ENCODE measurements at regions not wholly inside any gene's neighbourhood (a gene's known extent, or its start where the extent isn't known, plus 50 kb on each side); places are given as distances from the start of the nearest gene placed in this dataset.

DNA sequence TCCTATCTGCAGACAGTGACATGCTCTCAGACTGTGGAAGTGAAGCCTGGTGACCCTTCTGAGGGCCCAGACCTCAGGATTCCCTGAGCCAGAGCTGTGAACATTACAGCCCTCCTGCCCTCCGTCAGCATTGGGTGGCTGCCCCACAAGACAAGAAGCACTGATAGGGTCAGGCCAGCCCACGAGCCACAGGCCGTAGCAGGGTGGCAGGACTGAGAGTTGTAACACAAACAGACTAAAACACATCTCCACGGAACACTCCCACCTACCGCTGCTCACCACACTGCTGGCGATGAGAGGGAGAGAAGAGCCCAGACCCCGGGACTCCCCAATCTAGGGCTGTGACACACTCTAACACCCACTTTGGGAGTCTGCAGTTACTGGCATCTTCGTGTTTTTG is 264.8 kb upstream of the FSIP2 start:
- ChIA-PET POLR2A (no interaction called here), CTCF (no interaction called here)
- H3K9me3 Mint-ChIP-seq, result peaks cover 5% of the 10 kb centered on the region
- TF ChIP-seq TEAD4 (CRISPR knock-in tag; IDR thresholded peaks at IDR 0.05) (no peak), GRHL2 (CRISPR knock-in tag; IDR thresholded peaks at IDR 0.05; ENCODE audit: insufficient replicate concordance, severe bottlenecking) (no peak), ETV6 (CRISPR knock-in tag; IDR thresholded peaks at IDR 0.05) (no peak), ZNF121 (CRISPR knock-in tag; IDR thresholded peaks at IDR 0.05) (no peak), ESRRA (CRISPR knock-in tag; IDR thresholded peaks at IDR 0.05; ENCODE audit: borderline replicate concordance) (no peak), ZNF416 (CRISPR knock-in tag; IDR thresholded peaks at IDR 0.05) (no peak)
- TF ChIP-seq, protein P1, sequence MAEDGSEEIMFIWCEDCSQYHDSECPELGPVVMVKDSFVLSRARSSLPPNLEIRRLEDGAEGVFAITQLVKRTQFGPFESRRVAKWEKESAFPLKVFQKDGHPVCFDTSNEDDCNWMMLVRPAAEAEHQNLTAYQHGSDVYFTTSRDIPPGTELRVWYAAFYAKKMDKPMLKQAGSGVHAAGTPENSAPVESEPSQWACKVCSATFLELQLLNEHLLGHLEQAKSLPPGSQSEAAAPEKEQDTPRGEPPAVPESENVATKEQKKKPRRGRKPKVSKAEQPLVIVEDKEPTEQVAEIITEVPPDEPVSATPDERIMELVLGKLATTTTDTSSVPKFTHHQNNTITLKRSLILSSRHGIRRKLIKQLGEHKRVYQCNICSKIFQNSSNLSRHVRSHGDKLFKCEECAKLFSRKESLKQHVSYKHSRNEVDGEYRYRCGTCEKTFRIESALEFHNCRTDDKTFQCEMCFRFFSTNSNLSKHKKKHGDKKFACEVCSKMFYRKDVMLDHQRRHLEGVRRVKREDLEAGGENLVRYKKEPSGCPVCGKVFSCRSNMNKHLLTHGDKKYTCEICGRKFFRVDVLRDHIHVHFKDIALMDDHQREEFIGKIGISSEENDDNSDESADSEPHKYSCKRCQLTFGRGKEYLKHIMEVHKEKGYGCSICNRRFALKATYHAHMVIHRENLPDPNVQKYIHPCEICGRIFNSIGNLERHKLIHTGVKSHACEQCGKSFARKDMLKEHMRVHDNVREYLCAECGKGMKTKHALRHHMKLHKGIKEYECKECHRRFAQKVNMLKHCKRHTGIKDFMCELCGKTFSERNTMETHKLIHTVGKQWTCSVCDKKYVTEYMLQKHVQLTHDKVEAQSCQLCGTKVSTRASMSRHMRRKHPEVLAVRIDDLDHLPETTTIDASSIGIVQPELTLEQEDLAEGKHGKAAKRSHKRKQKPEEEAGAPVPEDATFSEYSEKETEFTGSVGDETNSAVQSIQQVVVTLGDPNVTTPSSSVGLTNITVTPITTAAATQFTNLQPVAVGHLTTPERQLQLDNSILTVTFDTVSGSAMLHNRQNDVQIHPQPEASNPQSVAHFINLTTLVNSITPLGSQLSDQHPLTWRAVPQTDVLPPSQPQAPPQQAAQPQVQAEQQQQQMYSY (CRISPR knock-in tag; IDR thresholded peaks at IDR 0.05), result no peak
- TF ChIP-seq, protein P2, sequence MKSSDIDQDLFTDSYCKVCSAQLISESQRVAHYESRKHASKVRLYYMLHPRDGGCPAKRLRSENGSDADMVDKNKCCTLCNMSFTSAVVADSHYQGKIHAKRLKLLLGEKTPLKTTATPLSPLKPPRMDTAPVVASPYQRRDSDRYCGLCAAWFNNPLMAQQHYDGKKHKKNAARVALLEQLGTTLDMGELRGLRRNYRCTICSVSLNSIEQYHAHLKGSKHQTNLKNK (CRISPR knock-in tag; IDR thresholded peaks at IDR 0.05), result no peak
- TF ChIP-seq, protein P3, sequence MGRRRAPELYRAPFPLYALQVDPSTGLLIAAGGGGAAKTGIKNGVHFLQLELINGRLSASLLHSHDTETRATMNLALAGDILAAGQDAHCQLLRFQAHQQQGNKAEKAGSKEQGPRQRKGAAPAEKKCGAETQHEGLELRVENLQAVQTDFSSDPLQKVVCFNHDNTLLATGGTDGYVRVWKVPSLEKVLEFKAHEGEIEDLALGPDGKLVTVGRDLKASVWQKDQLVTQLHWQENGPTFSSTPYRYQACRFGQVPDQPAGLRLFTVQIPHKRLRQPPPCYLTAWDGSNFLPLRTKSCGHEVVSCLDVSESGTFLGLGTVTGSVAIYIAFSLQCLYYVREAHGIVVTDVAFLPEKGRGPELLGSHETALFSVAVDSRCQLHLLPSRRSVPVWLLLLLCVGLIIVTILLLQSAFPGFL (CRISPR knock-in tag; IDR thresholded peaks at IDR 0.05; ENCODE audit: borderline replicate concordance), result no peak
- TF ChIP-seq, protein P4, sequence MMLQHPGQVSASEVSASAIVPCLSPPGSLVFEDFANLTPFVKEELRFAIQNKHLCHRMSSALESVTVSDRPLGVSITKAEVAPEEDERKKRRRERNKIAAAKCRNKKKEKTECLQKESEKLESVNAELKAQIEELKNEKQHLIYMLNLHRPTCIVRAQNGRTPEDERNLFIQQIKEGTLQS (CRISPR knock-in tag; conservative IDR thresholded peaks at IDR 0.05), result no peak
- TF ChIP-seq, protein P5, sequence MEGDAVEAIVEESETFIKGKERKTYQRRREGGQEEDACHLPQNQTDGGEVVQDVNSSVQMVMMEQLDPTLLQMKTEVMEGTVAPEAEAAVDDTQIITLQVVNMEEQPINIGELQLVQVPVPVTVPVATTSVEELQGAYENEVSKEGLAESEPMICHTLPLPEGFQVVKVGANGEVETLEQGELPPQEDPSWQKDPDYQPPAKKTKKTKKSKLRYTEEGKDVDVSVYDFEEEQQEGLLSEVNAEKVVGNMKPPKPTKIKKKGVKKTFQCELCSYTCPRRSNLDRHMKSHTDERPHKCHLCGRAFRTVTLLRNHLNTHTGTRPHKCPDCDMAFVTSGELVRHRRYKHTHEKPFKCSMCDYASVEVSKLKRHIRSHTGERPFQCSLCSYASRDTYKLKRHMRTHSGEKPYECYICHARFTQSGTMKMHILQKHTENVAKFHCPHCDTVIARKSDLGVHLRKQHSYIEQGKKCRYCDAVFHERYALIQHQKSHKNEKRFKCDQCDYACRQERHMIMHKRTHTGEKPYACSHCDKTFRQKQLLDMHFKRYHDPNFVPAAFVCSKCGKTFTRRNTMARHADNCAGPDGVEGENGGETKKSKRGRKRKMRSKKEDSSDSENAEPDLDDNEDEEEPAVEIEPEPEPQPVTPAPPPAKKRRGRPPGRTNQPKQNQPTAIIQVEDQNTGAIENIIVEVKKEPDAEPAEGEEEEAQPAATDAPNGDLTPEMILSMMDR (IDR thresholded peaks at IDR 0.05), result no peak
- H3K4me3 Mint-ChIP-seq, result no peak overlapping the region
- H3K36me3 Mint-ChIP-seq, result peaks cover 12% of the 10 kb centered on the region
- ATAC-seq (peak; percentile 24), DNase-seq (ENCODE audit: low spot score) (no peak)
- H3K4me1 Mint-ChIP-seq, result peaks cover 33% of the 10 kb centered on the region
- H3K27me3 Mint-ChIP-seq (ENCODE audit: low read depth), result no peaks in the 10 kb centered on the region
- H3K27ac Mint-ChIP-seq, result 0 out of 2 replicates have a peak overlapping the region, but pooled peaks have one; percentile 43

DNA sequence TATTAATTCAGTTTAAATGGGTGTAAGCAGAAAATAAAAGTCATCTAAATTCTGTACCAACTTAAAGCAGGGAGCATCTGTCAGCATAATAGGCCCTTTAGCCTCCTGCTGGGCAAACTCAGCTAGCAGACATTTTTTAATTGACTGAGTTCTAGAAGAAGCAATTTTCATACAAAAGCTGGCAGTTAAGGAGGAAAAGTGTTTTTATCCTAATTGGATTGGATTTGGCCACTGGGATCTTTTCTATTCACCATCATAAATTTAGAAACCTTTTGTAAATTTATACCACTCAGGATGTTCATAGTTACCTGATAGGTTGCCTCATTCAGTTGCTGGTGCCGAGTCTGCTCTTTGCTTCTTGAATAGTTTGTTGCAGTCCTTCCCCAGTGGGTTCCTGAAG is 262.7 kb upstream of the FSIP2 start:
- DNase-seq (ENCODE audit: low spot score), result no peak
- H3K4me3 Mint-ChIP-seq, result no peak overlapping the region; the same call in 1 of the 2 replicates
- POLR2A ChIA-PET, result no interaction called here
- H3K9me3 Mint-ChIP-seq, result peaks cover 5% of the 10 kb centered on the region
- ATAC-seq, result peak; percentile 22; the same call in 1 of the 2 replicates
- H3K4me1 Mint-ChIP-seq, result peaks cover 50% of the 10 kb centered on the region
- CTCF ChIA-PET, result interaction anchor here (0.6 to 0.7 kb wide), 2 partner anchors 25 to 185 kb away, joined by 3 read pairs; no protein-coding TSS in a partner anchor
- H3K27ac Mint-ChIP-seq, result peak overlapping the region; percentile 45; the same call in 1 of the 2 replicates
- H3K36me3 Mint-ChIP-seq, result peaks cover 12% of the 10 kb centered on the region
- no peaks in the 10 kb centered on the region for H3K27me3 Mint-ChIP-seq (ENCODE audit: low read depth)
- TF ChIP-seq, protein P6, sequence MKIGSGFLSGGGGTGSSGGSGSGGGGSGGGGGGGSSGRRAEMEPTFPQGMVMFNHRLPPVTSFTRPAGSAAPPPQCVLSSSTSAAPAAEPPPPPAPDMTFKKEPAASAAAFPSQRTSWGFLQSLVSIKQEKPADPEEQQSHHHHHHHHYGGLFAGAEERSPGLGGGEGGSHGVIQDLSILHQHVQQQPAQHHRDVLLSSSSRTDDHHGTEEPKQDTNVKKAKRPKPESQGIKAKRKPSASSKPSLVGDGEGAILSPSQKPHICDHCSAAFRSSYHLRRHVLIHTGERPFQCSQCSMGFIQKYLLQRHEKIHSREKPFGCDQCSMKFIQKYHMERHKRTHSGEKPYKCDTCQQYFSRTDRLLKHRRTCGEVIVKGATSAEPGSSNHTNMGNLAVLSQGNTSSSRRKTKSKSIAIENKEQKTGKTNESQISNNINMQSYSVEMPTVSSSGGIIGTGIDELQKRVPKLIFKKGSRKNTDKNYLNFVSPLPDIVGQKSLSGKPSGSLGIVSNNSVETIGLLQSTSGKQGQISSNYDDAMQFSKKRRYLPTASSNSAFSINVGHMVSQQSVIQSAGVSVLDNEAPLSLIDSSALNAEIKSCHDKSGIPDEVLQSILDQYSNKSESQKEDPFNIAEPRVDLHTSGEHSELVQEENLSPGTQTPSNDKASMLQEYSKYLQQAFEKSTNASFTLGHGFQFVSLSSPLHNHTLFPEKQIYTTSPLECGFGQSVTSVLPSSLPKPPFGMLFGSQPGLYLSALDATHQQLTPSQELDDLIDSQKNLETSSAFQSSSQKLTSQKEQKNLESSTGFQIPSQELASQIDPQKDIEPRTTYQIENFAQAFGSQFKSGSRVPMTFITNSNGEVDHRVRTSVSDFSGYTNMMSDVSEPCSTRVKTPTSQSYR (CRISPR knock-in tag; IDR thresholded peaks at IDR 0.05), result no peak
- no peak for TF ChIP-seq ZNF263 (CRISPR knock-in tag; IDR thresholded peaks at IDR 0.05; ENCODE audit: low read depth)
- TF ChIP-seq RORB (CRISPR knock-in tag; IDR thresholded peaks at IDR 0.05), result no peak
- TF ChIP-seq, protein P7, sequence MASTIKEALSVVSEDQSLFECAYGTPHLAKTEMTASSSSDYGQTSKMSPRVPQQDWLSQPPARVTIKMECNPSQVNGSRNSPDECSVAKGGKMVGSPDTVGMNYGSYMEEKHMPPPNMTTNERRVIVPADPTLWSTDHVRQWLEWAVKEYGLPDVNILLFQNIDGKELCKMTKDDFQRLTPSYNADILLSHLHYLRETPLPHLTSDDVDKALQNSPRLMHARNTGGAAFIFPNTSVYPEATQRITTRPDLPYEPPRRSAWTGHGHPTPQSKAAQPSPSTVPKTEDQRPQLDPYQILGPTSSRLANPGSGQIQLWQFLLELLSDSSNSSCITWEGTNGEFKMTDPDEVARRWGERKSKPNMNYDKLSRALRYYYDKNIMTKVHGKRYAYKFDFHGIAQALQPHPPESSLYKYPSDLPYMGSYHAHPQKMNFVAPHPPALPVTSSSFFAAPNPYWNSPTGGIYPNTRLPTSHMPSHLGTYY (CRISPR knock-in tag; IDR thresholded peaks at IDR 0.05), result no peak
- TF ChIP-seq, protein P8, sequence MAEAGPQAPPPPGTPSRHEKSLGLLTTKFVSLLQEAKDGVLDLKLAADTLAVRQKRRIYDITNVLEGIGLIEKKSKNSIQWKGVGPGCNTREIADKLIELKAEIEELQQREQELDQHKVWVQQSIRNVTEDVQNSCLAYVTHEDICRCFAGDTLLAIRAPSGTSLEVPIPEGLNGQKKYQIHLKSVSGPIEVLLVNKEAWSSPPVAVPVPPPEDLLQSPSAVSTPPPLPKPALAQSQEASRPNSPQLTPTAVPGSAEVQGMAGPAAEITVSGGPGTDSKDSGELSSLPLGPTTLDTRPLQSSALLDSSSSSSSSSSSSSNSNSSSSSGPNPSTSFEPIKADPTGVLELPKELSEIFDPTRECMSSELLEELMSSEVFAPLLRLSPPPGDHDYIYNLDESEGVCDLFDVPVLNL (CRISPR knock-in tag; IDR thresholded peaks at IDR 0.05; ENCODE audit: borderline replicate concordance, low read depth), result no peak
- no peak for TF ChIP-seq ZNF423 (CRISPR knock-in tag; IDR thresholded peaks at IDR 0.05)
- TF ChIP-seq NFE2L1 (CRISPR knock-in tag; IDR thresholded peaks at IDR 0.05), result no peak
- TF ChIP-seq, protein P9, sequence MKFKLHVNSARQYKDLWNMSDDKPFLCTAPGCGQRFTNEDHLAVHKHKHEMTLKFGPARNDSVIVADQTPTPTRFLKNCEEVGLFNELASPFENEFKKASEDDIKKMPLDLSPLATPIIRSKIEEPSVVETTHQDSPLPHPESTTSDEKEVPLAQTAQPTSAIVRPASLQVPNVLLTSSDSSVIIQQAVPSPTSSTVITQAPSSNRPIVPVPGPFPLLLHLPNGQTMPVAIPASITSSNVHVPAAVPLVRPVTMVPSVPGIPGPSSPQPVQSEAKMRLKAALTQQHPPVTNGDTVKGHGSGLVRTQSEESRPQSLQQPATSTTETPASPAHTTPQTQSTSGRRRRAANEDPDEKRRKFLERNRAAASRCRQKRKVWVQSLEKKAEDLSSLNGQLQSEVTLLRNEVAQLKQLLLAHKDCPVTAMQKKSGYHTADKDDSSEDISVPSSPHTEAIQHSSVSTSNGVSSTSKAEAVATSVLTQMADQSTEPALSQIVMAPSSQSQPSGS (CRISPR knock-in tag; IDR thresholded peaks at IDR 0.05; ENCODE audit: borderline replicate concordance, low read depth), result no peak
- TF ChIP-seq, protein P10, sequence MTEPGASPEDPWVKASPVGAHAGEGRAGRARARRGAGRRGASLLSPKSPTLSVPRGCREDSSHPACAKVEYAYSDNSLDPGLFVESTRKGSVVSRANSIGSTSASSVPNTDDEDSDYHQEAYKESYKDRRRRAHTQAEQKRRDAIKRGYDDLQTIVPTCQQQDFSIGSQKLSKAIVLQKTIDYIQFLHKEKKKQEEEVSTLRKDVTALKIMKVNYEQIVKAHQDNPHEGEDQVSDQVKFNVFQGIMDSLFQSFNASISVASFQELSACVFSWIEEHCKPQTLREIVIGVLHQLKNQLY (CRISPR knock-in tag; IDR thresholded peaks at IDR 0.05), result no peak
